GM12878 (cell line): ENCODE measurements at regions not wholly inside any gene's neighbourhood (a gene's known extent, or its start where the extent isn't known, plus 50 kb on each side); places are given as distances from the start of the nearest gene placed in this dataset.

Experiments
- CBX5 ChIP-seq: sonication (generic); IDR thresholded peaks from 2 replicates; pipeline ENCODE4 v1.6.1; 2016; ENCODE audit warnings: low read depth, moderate library complexity, mild to moderate bottlenecking, inconsistent platforms
- CTCF ChIP-seq, 3 experiments: IDR thresholded peaks in 2 of 3; conservative IDR thresholded peaks in 1 of 3; 2 replicates each; pipeline ENCODE4 v1.5.1; 2011; ENCODE audit warnings: low read depth in 3 of 3, low read length in 3 of 3, mild to moderate bottlenecking in 3 of 3, control low read depth in 2 of 3, moderate library complexity in 2 of 3, inconsistent platforms in 1 of 3, mixed read lengths in 1 of 3; ENCODE audit not compliant: control insufficient read depth in 2 of 3, insufficient read depth in 1 of 3; ENCODE audit errors: extremely low read depth in 1 of 3
- EP300 ChIP-seq, 2 experiments: fragments of 150-350 bp in 1 of 2; IDR thresholded peaks; 2 replicates each; pipeline ENCODE4 v1.6.1; 2011 to 2012; ENCODE audit warnings: low read depth in 2 of 2, low read length in 2 of 2, borderline replicate concordance in 1 of 2, improper control_type of control experiment in 1 of 2, inconsistent platforms in 1 of 2; ENCODE audit not compliant: control insufficient read depth in 1 of 2
- ESRRA ChIP-seq: IDR thresholded peaks from 2 replicates; pipeline ENCODE4 v1.6.1; 2012; ENCODE audit warnings: mild to moderate bottlenecking, low read length, improper control_type of control experiment
- EZH2 ChIP-seq: IDR thresholded peaks from 2 replicates; pipeline ENCODE4 v1.6.1; 2012; ENCODE audit warnings: low read depth, mild to moderate bottlenecking, control low read depth, inconsistent platforms, low read length, borderline replicate concordance; ENCODE audit not compliant: control insufficient read depth
- FOXM1 ChIP-seq: IDR thresholded peaks from 2 replicates; pipeline ENCODE4 v1.6.1; 2012; ENCODE audit warnings: low read depth, mild to moderate bottlenecking, inconsistent platforms, low read length, moderate library complexity
- KDM1A ChIP-seq: fragments of 200-600 bp; sonication (generic); IDR thresholded peaks from 2 replicates; pipeline ENCODE4 v1.6.1; 2016; ENCODE audit warnings: borderline replicate concordance
- MEF2A ChIP-seq: IDR thresholded peaks from 2 replicates; pipeline ENCODE4 v1.6.1; 2011; ENCODE audit warnings: low read depth, mild to moderate bottlenecking, low read length, moderate library complexity; ENCODE audit not compliant: insufficient read depth
- NR2C2 ChIP-seq: IDR thresholded peaks from 2 replicates; pipeline ENCODE4 v1.6.1; 2011; ENCODE audit warnings: borderline replicate concordance, low read depth; ENCODE audit not compliant: control insufficient read depth, insufficient read length
- SKIL ChIP-seq: fragments of 450-650 bp; IDR thresholded peaks from 2 replicates; pipeline ENCODE4 v1.6.1; 2017; ENCODE audit warnings: mild to moderate bottlenecking, low read depth, inconsistent platforms; ENCODE audit not compliant: poor library complexity, severe bottlenecking
- SREBF2 ChIP-seq: IDR thresholded peaks from 2 replicates; pipeline ENCODE4 v1.6.1; 2012; ENCODE audit warnings: mild to moderate bottlenecking, low read length
- ZZZ3 ChIP-seq: IDR thresholded peaks from 2 replicates; pipeline ENCODE4 v1.6.1; 2011; ENCODE audit warnings: low read depth; ENCODE audit not compliant: control insufficient read depth, insufficient read length

DNA sequence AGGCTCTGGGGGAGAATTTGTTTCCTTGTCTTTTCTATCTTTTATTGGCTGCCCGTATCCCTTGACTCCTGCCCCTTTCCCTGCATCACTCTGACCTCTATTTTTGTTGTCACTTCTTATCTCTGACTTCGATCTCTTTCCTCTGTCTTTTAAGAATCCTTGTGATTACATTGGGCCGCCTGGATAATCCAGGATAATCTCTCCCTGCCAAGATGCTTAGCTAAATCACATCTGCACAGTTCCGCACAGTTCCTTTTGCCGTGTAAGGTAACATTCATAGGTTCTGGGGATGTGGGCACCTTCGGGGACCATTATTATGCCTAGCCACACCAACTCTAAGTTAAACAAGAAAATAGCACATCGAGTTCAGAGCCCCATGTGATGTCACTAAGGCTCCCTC lies 103.0 kb upstream of the DPPA4 start:
- no peak for TF ChIP-seq EZH2
- TF ChIP-seq CTCF (IDR thresholded peaks at IDR 0.05 in 2 of 3, conservative IDR thresholded peaks at IDR 0.05 in 1 of 3; ENCODE audit: control insufficient read depth in 2 of 3, extremely low read depth in 1 of 3, insufficient read depth in 1 of 3, low read depth in 3 of 3, low read length in 3 of 3), result no peak
- TF ChIP-seq ZZZ3, result no peak
- no peak for TF ChIP-seq SKIL
- TF ChIP-seq MEF2A, result no peak
- TF ChIP-seq SREBF2, result no peak
- no peak for TF ChIP-seq EP300 (IDR thresholded peaks at IDR 0.05; ENCODE audit: borderline replicate concordance in 1 of 2, control insufficient read depth in 1 of 2, low read depth in 2 of 2, low read length in 2 of 2)
- no peak for TF ChIP-seq ESRRA
- no peak for TF ChIP-seq NR2C2
- TF ChIP-seq FOXM1, result no peak
- TF ChIP-seq CBX5, result no peak
- TF ChIP-seq KDM1A, result no peak
